PC-9 (cell line): ENCODE measurements at regions not wholly inside any gene's neighbourhood (a gene's known extent, or its start where the extent isn't known, plus 50 kb on each side); places are given as distances from the start of the nearest gene placed in this dataset.

Source experiments
- BruUV-seq: library from RNA; stranded (reverse); fragments of 400-500 nt; replicated peaks from 2 replicates; lab custom pipeline; 2021; lab: Mats Ljungman, UMichigan
- CTCF ChIA-PET: fragments of 300-600 bp; sonication (Branson Sonifier 250); formaldehyde crosslinking; loops from one replicate; lab custom pipeline; 2022; ENCODE audit warnings: antibody characterized with exemption; lab: Charles Lee
- POLR2A ChIA-PET: fragments of 300-600 bp; sonication (Branson Sonifier 250); formaldehyde crosslinking; loops from one replicate; lab custom pipeline; 2022; ENCODE audit warnings: antibody characterized with exemption; ENCODE audit not compliant: unreplicated experiment; lab: Charles Lee
- DNase-seq, 2 experiments: peaks; one replicate each; pipeline versions ENCODE4 v3.0.0 to v3.0.0-alpha.2; 2015 to 2022; ENCODE audit warnings: mixed read lengths in 1 of 2
- H2AFZ ChIP-seq: fragments of 200-600 bp; sonication (generic); 2 replicates; pipeline ENCODE4 v1.8.1; 2017; ENCODE audit warnings: antibody characterized with exemption
- H3F3A ChIP-seq: fragments of 200-600 bp; sonication (generic); 2 replicates; pipeline ENCODE4 v1.8.1; 2017; ENCODE audit warnings: antibody characterized with exemption, mild to moderate bottlenecking, low read depth; ENCODE audit not compliant: insufficient read depth
- H3K27ac ChIP-seq: fragments of 200-600 bp; sonication (generic); 2 replicates; pipeline ENCODE4 v1.6.1; 2016; ENCODE audit warnings: mixed run types
- H3K27me3 ChIP-seq: fragments of 200-600 bp; sonication (generic); 2 replicates; pipeline ENCODE4 v1.6.1; 2016; ENCODE audit warnings: low read depth, mixed run types; ENCODE audit not compliant: insufficient read depth
- H3K36me3 ChIP-seq: fragments of 200-600 bp; sonication (generic); 2 replicates; pipeline ENCODE4 v1.6.1; 2016; ENCODE audit warnings: low read depth, mixed run types
- H3K4me1 ChIP-seq: fragments of 200-600 bp; sonication (generic); replicated peaks from 2 replicates; pipeline ENCODE4 v1.6.1; 2016; ENCODE audit warnings: mixed run types; ENCODE audit not compliant: insufficient read depth
- H3K4me2 ChIP-seq: fragments of 200-600 bp; sonication (generic); 2 replicates; pipeline ENCODE4 v1.6.1; 2017; ENCODE audit warnings: mixed run types
- H3K4me3 ChIP-seq: fragments of 200-600 bp; sonication (generic); 2 replicates; pipeline ENCODE4 v1.6.1; 2016; ENCODE audit warnings: mixed run types
- H3K79me2 ChIP-seq: fragments of 200-600 bp; sonication (generic); 2 replicates; pipeline ENCODE4 v1.6.1; 2017; ENCODE audit warnings: low read depth, mixed run types
- H3K9me2 ChIP-seq: fragments of 200-600 bp; sonication (generic); 2 replicates; pipeline ENCODE4 v1.8.1; 2017; ENCODE audit warnings: mild to moderate bottlenecking; ENCODE audit not compliant: insufficient read depth
- H3K9me3 ChIP-seq: fragments of 200-600 bp; sonication (generic); 2 replicates; pipeline ENCODE4 v1.8.1; 2016; ENCODE audit warnings: low read depth; ENCODE audit not compliant: insufficient read depth
- H4K20me1 ChIP-seq: fragments of 200-600 bp; sonication (generic); 2 replicates; pipeline ENCODE4 v1.8.1; 2017; ENCODE audit not compliant: insufficient read depth
- CTCF ChIP-seq: fragments of 200-600 bp; sonication (generic); conservative IDR thresholded peaks from 2 replicates; pipeline ENCODE4 v1.6.1; 2017; ENCODE audit warnings: mixed run types, antibody characterized with exemption, mild to moderate bottlenecking, moderate library complexity
- EZH2 ChIP-seq: fragments of 200-600 bp; sonication (generic); IDR thresholded peaks from 2 replicates; pipeline ENCODE4 v1.8.0; 2017; ENCODE audit warnings: antibody characterized with exemption, low read depth
- intact Hi-C: fragments of 100-400 bp; cut with micrococcal nuclease; formaldehyde crosslinking; loops from one replicate; pipeline ENCODE4 v1.10.0; 2022; ENCODE audit not compliant: unreplicated experiment

- BruUV-seq = no TSS peak
- Histone ChIP-seq H4K20me1 (no peaks in the 10 kb centered on the region), H3K79me2 (no peaks in the 10 kb centered on the region), H3K4me3 (no peak overlapping the region), H3F3A (no peaks in the 10 kb centered on the region), H3K36me3 (no peaks in the 10 kb centered on the region), H3K4me1 (0 out of 2 replicates have a peak, but pooled peaks cover 4% of the 10 kb centered on the region), H3K4me2 (no peak overlapping the region), H3K27me3 (no peaks in the 10 kb centered on the region), H2AFZ (no peak overlapping the region), H3K27ac (no peak overlapping the region), H3K9me2 (no peaks in the 10 kb centered on the region), H3K9me3 (no peaks in the 10 kb centered on the region)
- intact Hi-C loops = no loop called here
- CTCF ChIA-PET = no interaction called here
- TF ChIP-seq CTCF (no peak), EZH2 (no peak)
- no peak for DNase-seq
- POLR2A ChIA-PET = no interaction called here
These were observed 108.5 kb downstream of the MANEA start for GRCh38 chr6:95685822-95686221.

- no TSS peak for BruUV-seq
- no peaks in the 10 kb centered on the region for H3K9me3 ChIP-seq
- TF ChIP-seq CTCF (no peak), EZH2 (no peak)
- no peak overlapping the region for H2AFZ ChIP-seq
- no peaks in the 10 kb centered on the region for H4K20me1 ChIP-seq
- H3K4me2 ChIP-seq = no peak overlapping the region
- ChIA-PET CTCF (no interaction called here), POLR2A (no interaction called here)
- no peaks in the 10 kb centered on the region for H3K27me3 ChIP-seq
- no peak overlapping the region for H3K4me3 ChIP-seq
- H3K27ac ChIP-seq = no peak overlapping the region
- H3K4me1 ChIP-seq = 0 out of 2 replicates have a peak, but pooled peaks cover 5% of the 10 kb centered on the region
- no peaks in the 10 kb centered on the region for H3K79me2 ChIP-seq
- H3K36me3 ChIP-seq = no peaks in the 10 kb centered on the region
- no peaks in the 10 kb centered on the region for H3K9me2 ChIP-seq
- DNase-seq = no peak
- H3F3A ChIP-seq = no peaks in the 10 kb centered on the region
- intact Hi-C loops = no loop called here
These were observed 108.9 kb downstream of the MANEA start for GRCh38 chr6:95686272-95686671.

DNA sequence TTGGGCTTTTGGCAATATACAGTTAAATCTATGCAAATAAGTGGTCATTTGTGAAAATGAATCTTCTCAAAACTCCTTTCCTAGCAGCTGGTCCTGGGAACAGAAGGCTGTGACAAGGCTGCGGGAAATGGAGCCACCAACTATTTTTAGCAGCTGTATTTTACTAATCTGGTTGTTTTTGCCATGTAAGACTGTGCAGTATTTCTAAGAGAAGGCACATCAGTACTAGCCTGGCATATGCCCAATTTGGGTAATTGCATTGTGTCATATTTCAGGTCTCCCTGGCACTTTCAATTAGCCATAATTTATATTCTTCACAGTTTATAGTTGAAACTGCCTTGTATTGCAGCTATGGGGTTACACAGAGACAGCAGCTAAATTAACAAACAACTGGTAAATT lies 109.6 kb downstream of the MANEA start:
- no peak for DNase-seq
- Histone ChIP-seq H3K27ac (no peak overlapping the region), H3K4me1 (0 out of 2 replicates have a peak, but pooled peaks cover 5% of the 10 kb centered on the region), H3K9me2 (no peaks in the 10 kb centered on the region), H3K4me3 (no peak overlapping the region), H3F3A (no peaks in the 10 kb centered on the region), H3K9me3 (no peaks in the 10 kb centered on the region), H3K27me3 (no peaks in the 10 kb centered on the region), H3K36me3 (no peaks in the 10 kb centered on the region), H2AFZ (no peak overlapping the region), H3K79me2 (no peaks in the 10 kb centered on the region), H3K4me2 (no peak overlapping the region), H4K20me1 (no peaks in the 10 kb centered on the region)
- CTCF ChIA-PET = no interaction called here
- POLR2A ChIA-PET = no interaction called here
- no TSS peak for BruUV-seq
- TF ChIP-seq EZH2 (no peak), CTCF (no peak)
- intact Hi-C loops = no loop called here
